ENCODE measurements at regions not wholly inside any gene's neighbourhood (a gene's known extent, or its start where the extent isn't known, plus 50 kb on each side); places are given as distances from the start of the nearest gene placed in this dataset.

DNA sequence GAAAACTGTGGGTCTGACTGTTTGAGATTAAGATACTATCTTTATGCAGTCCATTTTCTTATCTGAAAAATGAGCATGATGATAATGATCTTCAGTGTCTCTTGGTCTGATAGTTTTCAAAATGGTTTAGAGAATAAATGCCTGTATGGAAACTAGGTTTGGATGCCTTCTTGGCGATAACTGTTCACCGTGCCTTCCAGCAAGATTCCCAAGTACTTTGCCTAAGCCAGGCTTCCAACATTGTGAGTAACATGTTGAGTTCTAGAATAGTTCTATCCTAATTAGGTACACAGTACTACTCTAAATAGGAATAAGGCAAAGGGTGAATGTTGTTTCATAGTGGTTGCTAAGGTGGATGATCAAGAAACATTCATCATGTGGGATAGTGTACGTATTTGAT is 940.2 kb downstream of the MCTP2 start:
- no peaks in the 10 kb centered on the region for H4K20me1 ChIP-seq (replicated peaks in 1 of 2; ENCODE audit: control insufficient read depth in 1 of 2, insufficient read depth in 2 of 2, low read length in 2 of 2)
- FAIRE-seq = no peak
- CTCF ChIA-PET (ENCODE audit: partially characterized antibody) = no interaction called here

More for the DNA sequence above, 940.2 kb downstream of the MCTP2 start:
- no peak overlapping the region for H2BK12ac ChIP-seq (ENCODE audit: low read depth, low read length)
- no peak overlapping the region for H3K18ac ChIP-seq (ENCODE audit: extremely low read depth, low read length)
- no peak overlapping the region for H4K5ac ChIP-seq (ENCODE audit: insufficient read length, low read depth, low read length)
- H2BK5ac ChIP-seq (ENCODE audit: low read depth, low read length) = no peak overlapping the region
- POLR2A ChIA-PET (ENCODE audit: partially characterized antibody) = no interaction called here
- no peaks in the 10 kb centered on the region for H3K36me3 ChIP-seq (ENCODE audit: control insufficient read depth in 2 of 4, insufficient read depth in 4 of 4, low read length in 3 of 4)
- no peak overlapping the region for H3K4me3 ChIP-seq (ENCODE audit: extremely low read depth in 1 of 4, insufficient read depth in 2 of 4, low read depth in 3 of 4, low read length in 4 of 4)
- no peak overlapping the region for H3K4ac ChIP-seq (replicated peaks; ENCODE audit: insufficient read length, low read depth, low read length)
- H2AK5ac ChIP-seq (ENCODE audit: low read depth, low read length) = no peak overlapping the region
- H3K23me2 ChIP-seq (ENCODE audit: low read depth, low read length) = no peaks in the 10 kb centered on the region
- H3K27me3 ChIP-seq (replicated peaks in 1 of 4; ENCODE audit: control insufficient read depth in 3 of 4, extremely low read depth in 1 of 4, insufficient read depth in 3 of 4, low read length in 3 of 4) = no peaks in the 10 kb centered on the region
- no peak overlapping the region for H2AFZ ChIP-seq (ENCODE audit: low read length)
- 98% methylated on average over 3 of the region's 3 CpGs; no CpG with 5 or more reads in 1 of the 2 experiments for WGBS, 2 experiments (ENCODE audit: extremely low coverage in 1 of 2, insufficient coverage in 1 of 2, insufficient read length in 1 of 2, insufficient replicate concordance in 2 of 2, low coverage in 1 of 2, low lambda C conversion rate in 2 of 2, missing lambda C conversion rate in 1 of 2)
- no peaks in the 10 kb centered on the region for H3K79me2 ChIP-seq (ENCODE audit: control insufficient read depth in 1 of 2, insufficient read depth in 2 of 2, low read length in 2 of 2)
- no peak overlapping the region for H2BK20ac ChIP-seq (ENCODE audit: low read length)
- H3K9me3 ChIP-seq (ENCODE audit: insufficient read depth in 2 of 2, low read depth in 1 of 2, low read length in 1 of 2) = no peaks in the 10 kb centered on the region
- no peak overlapping the region for H4K91ac ChIP-seq (replicated peaks; ENCODE audit: insufficient read length, low read length)
- no peak overlapping the region for H3K14ac ChIP-seq (ENCODE audit: insufficient read length)
- H3K27ac ChIP-seq (ENCODE audit: low read depth, low read length) = no peak overlapping the region
- no peak for DNase-seq (ENCODE audit: low read depth in 1 of 2, low spot score in 2 of 2)
- no peaks in the 10 kb centered on the region for H3K79me1 ChIP-seq (ENCODE audit: low read depth, low read length)
- H3K4me2 ChIP-seq (ENCODE audit: insufficient read depth in 1 of 2, low read depth in 2 of 2, low read length in 2 of 2) = no peak overlapping the region
- no peak overlapping the region for H2BK120ac ChIP-seq (replicated peaks; ENCODE audit: low read depth, low read length)
- H3K4me1 ChIP-seq (replicated peaks in 1 of 4; ENCODE audit: control insufficient read depth in 3 of 4, insufficient read depth in 4 of 4, low read length in 3 of 4) = no peaks in the 10 kb centered on the region
- no peak overlapping the region for H3K9ac ChIP-seq (replicated peaks in 1 of 4; ENCODE audit: extremely low read depth in 1 of 4, low read depth in 3 of 4, low read length in 3 of 4)
- H3K56ac ChIP-seq (replicated peaks; ENCODE audit: insufficient read length, low read depth, low read length) = no peak overlapping the region
- no peak overlapping the region for H3K23ac ChIP-seq (ENCODE audit: insufficient read length)
- no peak for TF ChIP-seq SIRT6 (IDR thresholded peaks at IDR 0.05; ENCODE audit: low read length)
- TF ChIP-seq KDM5A (IDR thresholded peaks at IDR 0.05; ENCODE audit: low read length) = no peak
- no peak for TF ChIP-seq POLR2AphosphoS5 (IDR thresholded peaks at IDR 0.05; ENCODE audit: low read depth, low read length)
- TF ChIP-seq, protein P1, sequence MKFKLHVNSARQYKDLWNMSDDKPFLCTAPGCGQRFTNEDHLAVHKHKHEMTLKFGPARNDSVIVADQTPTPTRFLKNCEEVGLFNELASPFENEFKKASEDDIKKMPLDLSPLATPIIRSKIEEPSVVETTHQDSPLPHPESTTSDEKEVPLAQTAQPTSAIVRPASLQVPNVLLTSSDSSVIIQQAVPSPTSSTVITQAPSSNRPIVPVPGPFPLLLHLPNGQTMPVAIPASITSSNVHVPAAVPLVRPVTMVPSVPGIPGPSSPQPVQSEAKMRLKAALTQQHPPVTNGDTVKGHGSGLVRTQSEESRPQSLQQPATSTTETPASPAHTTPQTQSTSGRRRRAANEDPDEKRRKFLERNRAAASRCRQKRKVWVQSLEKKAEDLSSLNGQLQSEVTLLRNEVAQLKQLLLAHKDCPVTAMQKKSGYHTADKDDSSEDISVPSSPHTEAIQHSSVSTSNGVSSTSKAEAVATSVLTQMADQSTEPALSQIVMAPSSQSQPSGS (IDR thresholded peaks at IDR 0.05; ENCODE audit: low read length) = no peak
- TF ChIP-seq RXRA (IDR thresholded peaks at IDR 0.05; ENCODE audit: insufficient read depth, low read depth, low read length) = no peak
- no peak for TF ChIP-seq HDAC6 (IDR thresholded peaks at IDR 0.05; ENCODE audit: low read depth, low read length)
- TF ChIP-seq CHD1 (IDR thresholded peaks at IDR 0.05; ENCODE audit: low read depth, low read length) = no peak
- TF ChIP-seq YY1 (IDR thresholded peaks at IDR 0.05; ENCODE audit: low read depth, low read length) = no peak
- TF ChIP-seq SUZ12 (IDR thresholded peaks at IDR 0.05; ENCODE audit: low read length) = no peak
- no peak for TF ChIP-seq NRF1 (IDR thresholded peaks at IDR 0.05; ENCODE audit: low read depth, low read length)
- H2BK15ac ChIP-seq (ENCODE audit: low read length) = no peak overlapping the region
- H4K8ac ChIP-seq (ENCODE audit: extremely low read depth, insufficient read depth, low read length) = no peak overlapping the region

Data from H1 (cell line).